ENCODE measurements at regions not wholly inside any gene's neighbourhood (a gene's known extent, or its start where the extent isn't known, plus 50 kb on each side); places are given as distances from the start of the nearest gene placed in this dataset.

GRCh38 chr10:59578741-59579140 lies 130.9 kb downstream of the SLC16A9 start:
- no peak overlapping the region for H3K27ac ChIP-seq
- DNase-seq (ENCODE audit: low spot score): no peak
- H3K9me3 ChIP-seq (ENCODE audit: low read depth): no peaks in the 10 kb centered on the region
- no peak overlapping the region for H2AFZ ChIP-seq
- 98% methylated on average over 4 of the region's 4 CpGs for WGBS (ENCODE audit: low lambda C conversion rate, missing lambda C conversion rate)
- H3K4me3 ChIP-seq: no peak overlapping the region
- no peaks in the 10 kb centered on the region for H3K9me2 ChIP-seq (replicated peaks; ENCODE audit: insufficient read depth)
- no peaks in the 10 kb centered on the region for H3K27me3 ChIP-seq
- no peaks in the 10 kb centered on the region for H4K20me1 ChIP-seq (ENCODE audit: insufficient read depth, poor library complexity, severe bottlenecking)
- no peak overlapping the region for H3K4me2 ChIP-seq
- TF ChIP-seq CTCF (IDR thresholded peaks at IDR 0.05; ENCODE audit: poor library complexity) (no peak), EZH2phosphoT487 (IDR thresholded peaks at IDR 0.05; ENCODE audit: low read depth, severe bottlenecking, unreplicated experiment) (no peak), EZH2 (IDR thresholded peaks at IDR 0.05; ENCODE audit: borderline replicate concordance) (no peak)
- no peaks in the 10 kb centered on the region for H3K4me1 ChIP-seq (ENCODE audit: insufficient read depth)
- H3K36me3 ChIP-seq (replicated peaks; ENCODE audit: insufficient read depth, low read depth): no peaks in the 10 kb centered on the region
- no peaks in the 10 kb centered on the region for H3K79me2 ChIP-seq

GRCh38 chr10:59577984-59578383 lies 131.7 kb downstream of the SLC16A9 start:
- Histone ChIP-seq H3K9me2 (replicated peaks; ENCODE audit: insufficient read depth) (no peaks in the 10 kb centered on the region), H3K9me3 (ENCODE audit: low read depth) (no peaks in the 10 kb centered on the region), H3K4me2 (no peak overlapping the region), H3K4me3 (no peak overlapping the region), H3K4me1 (ENCODE audit: insufficient read depth) (no peaks in the 10 kb centered on the region), H3K27ac (no peak overlapping the region), H2AFZ (no peak overlapping the region), H4K20me1 (ENCODE audit: insufficient read depth, poor library complexity, severe bottlenecking) (no peaks in the 10 kb centered on the region), H3K36me3 (replicated peaks; ENCODE audit: insufficient read depth, low read depth) (no peaks in the 10 kb centered on the region), H3K27me3 (no peaks in the 10 kb centered on the region), H3K79me2 (no peaks in the 10 kb centered on the region)
- no peak for DNase-seq (ENCODE audit: low spot score)
- TF ChIP-seq EZH2phosphoT487 (IDR thresholded peaks at IDR 0.05; ENCODE audit: low read depth, severe bottlenecking, unreplicated experiment): no peak
- no peak for TF ChIP-seq EZH2 (IDR thresholded peaks at IDR 0.05; ENCODE audit: borderline replicate concordance)
- TF ChIP-seq CTCF (IDR thresholded peaks at IDR 0.05; ENCODE audit: poor library complexity): no peak
- 79% methylated on average over 2 of the region's 2 CpGs for WGBS (ENCODE audit: low lambda C conversion rate, missing lambda C conversion rate)

- Histone ChIP-seq H3K4me3 (no peak overlapping the region), H4K20me1 (ENCODE audit: insufficient read depth, poor library complexity, severe bottlenecking) (no peaks in the 10 kb centered on the region), H3K27me3 (no peaks in the 10 kb centered on the region), H3K9me2 (replicated peaks; ENCODE audit: insufficient read depth) (no peaks in the 10 kb centered on the region), H3K4me2 (no peak overlapping the region), H3K79me2 (no peaks in the 10 kb centered on the region), H2AFZ (no peak overlapping the region), H3K4me1 (ENCODE audit: insufficient read depth) (no peaks in the 10 kb centered on the region), H3K36me3 (replicated peaks; ENCODE audit: insufficient read depth, low read depth) (no peaks in the 10 kb centered on the region), H3K27ac (no peak overlapping the region), H3K9me3 (ENCODE audit: low read depth) (no peaks in the 10 kb centered on the region)
- DNase-seq (ENCODE audit: low spot score): no peak
- TF ChIP-seq EZH2 (IDR thresholded peaks at IDR 0.05; ENCODE audit: borderline replicate concordance) (no peak), EZH2phosphoT487 (IDR thresholded peaks at IDR 0.05; ENCODE audit: low read depth, severe bottlenecking, unreplicated experiment) (no peak), CTCF (IDR thresholded peaks at IDR 0.05; ENCODE audit: poor library complexity) (no peak)
Observed at GRCh38 chr10:59575269-59575668, 134.4 kb downstream of the SLC16A9 start.

GRCh38 chr10:59563531-59563930 lies 146.1 kb downstream of the SLC16A9 start:
- Histone ChIP-seq H3K27ac (no peak overlapping the region), H3K9me2 (replicated peaks; ENCODE audit: insufficient read depth) (no peaks in the 10 kb centered on the region), H3K4me3 (no peak overlapping the region), H3K79me2 (no peaks in the 10 kb centered on the region), H2AFZ (no peak overlapping the region), H3K4me1 (ENCODE audit: insufficient read depth) (no peaks in the 10 kb centered on the region), H4K20me1 (ENCODE audit: insufficient read depth, poor library complexity, severe bottlenecking) (no peaks in the 10 kb centered on the region), H3K27me3 (no peaks in the 10 kb centered on the region), H3K36me3 (replicated peaks; ENCODE audit: insufficient read depth, low read depth) (no peaks in the 10 kb centered on the region), H3K4me2 (no peak overlapping the region), H3K9me3 (ENCODE audit: low read depth) (no peaks in the 10 kb centered on the region)
- WGBS (ENCODE audit: low lambda C conversion rate, missing lambda C conversion rate): 52% methylated on average over 1 of the region's 1 CpG
- DNase-seq (ENCODE audit: low spot score): no peak
- TF ChIP-seq CTCF (IDR thresholded peaks at IDR 0.05; ENCODE audit: poor library complexity) (no peak), EZH2phosphoT487 (IDR thresholded peaks at IDR 0.05; ENCODE audit: low read depth, severe bottlenecking, unreplicated experiment) (no peak), EZH2 (IDR thresholded peaks at IDR 0.05; ENCODE audit: borderline replicate concordance) (no peak)

Measured in hepatocyte (in vitro differentiated cells).